Heart left ventricle (tissue), 13 donors: ENCODE measurements at regions not wholly inside any gene's neighbourhood (a gene's known extent, or its start where the extent isn't known, plus 50 kb on each side); places are given as distances from the start of the nearest gene placed in this dataset.

ENCODE experiments used
- POLR2A ChIP-seq, 2 donors: fragments of 450-650 bp; IDR thresholded peaks; one replicate each; pipeline ENCODE4 v1.6.1; 2017; ENCODE audit warnings: antibody characterized with exemption in 2 of 2, mild to moderate bottlenecking in 2 of 2, moderate library complexity in 2 of 2
- TF ChIP-seq, protein P1 (sequence below), 12 donors: fragments of 200-600 bp; sonication (generic) in 4 of 12; IDR thresholded peaks; one replicate each; pipeline versions ENCODE4 v1.5.0 to v1.8.0; 2018 to 2022; ENCODE audit warnings: antibody characterized with exemption in 12 of 12, mild to moderate bottlenecking in 5 of 12
- donor health status: ischemic (EF 13 %, LVEDD 7.1; RV severe dilation, severe dysfunction).
- donor health status: DM: no; HTN: yes; CAD: no.
- donor health status: DM: no; HTN: no; CAD: no.
- donor health status: ischemic (EF 25% LVEDD 6.9; RV normal size, moderate dysfunction).
- donor health status: ischemic (EF 25% LVEDD 5.7; RV mildly dilated, moderate dysfunction).
- donor health status: ischemic (EF 35%, LVEDD 5.7; RV mildly dilated, moderate dysfunction).
- donor health status: nonischemic (EF 11% LVEDD 7.7; RV severe dilation, severe dysfunction).
- donor health status: DM: yes; HTN: yes; CAD: no.
- donor health status: PGD.
- donor health status: ischemic (EF 29% LVEDD 5.4; RV normal size, mild dysfunction).
- donor health status: nonischemic (EF 23%, LVEDD 6.1; RV moderate dilation, normal function).

DNA sequence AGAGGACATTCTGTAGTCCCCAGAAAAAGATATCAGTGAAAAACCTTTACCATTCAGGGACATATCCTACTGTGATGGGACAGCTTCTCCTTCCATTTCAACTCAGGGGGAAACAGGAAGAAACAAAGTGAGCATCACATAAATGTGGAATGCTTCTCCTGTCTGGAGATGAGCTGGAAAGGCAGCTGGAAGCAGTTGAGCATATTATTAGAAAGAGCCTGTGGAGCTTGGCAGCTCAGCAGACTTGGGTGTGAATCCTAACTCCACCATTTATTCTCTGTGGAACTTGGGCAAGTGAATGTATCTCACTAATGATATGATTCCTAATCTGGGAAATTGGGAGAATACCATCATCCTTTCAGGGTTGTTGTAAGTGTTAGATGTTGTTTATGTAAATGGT is 232.1 kb upstream of the F9 start:
- TF ChIP-seq, protein P1, sequence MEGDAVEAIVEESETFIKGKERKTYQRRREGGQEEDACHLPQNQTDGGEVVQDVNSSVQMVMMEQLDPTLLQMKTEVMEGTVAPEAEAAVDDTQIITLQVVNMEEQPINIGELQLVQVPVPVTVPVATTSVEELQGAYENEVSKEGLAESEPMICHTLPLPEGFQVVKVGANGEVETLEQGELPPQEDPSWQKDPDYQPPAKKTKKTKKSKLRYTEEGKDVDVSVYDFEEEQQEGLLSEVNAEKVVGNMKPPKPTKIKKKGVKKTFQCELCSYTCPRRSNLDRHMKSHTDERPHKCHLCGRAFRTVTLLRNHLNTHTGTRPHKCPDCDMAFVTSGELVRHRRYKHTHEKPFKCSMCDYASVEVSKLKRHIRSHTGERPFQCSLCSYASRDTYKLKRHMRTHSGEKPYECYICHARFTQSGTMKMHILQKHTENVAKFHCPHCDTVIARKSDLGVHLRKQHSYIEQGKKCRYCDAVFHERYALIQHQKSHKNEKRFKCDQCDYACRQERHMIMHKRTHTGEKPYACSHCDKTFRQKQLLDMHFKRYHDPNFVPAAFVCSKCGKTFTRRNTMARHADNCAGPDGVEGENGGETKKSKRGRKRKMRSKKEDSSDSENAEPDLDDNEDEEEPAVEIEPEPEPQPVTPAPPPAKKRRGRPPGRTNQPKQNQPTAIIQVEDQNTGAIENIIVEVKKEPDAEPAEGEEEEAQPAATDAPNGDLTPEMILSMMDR (IDR thresholded peaks at IDR 0.05), result no peak
- TF ChIP-seq POLR2A (IDR thresholded peaks at IDR 0.05), result no peak
